HEK293T (cell line): ENCODE measurements at regions not wholly inside any gene's neighbourhood (a gene's known extent, or its start where the extent isn't known, plus 50 kb on each side); places are given as distances from the start of the nearest gene placed in this dataset.
"Not testable (repeated sequence)": the region's sequence is repeated elsewhere in the genome, so short reads cannot be mapped to it uniquely, and the experiment has no call there.

Experiments used
- ARNT ChIP-seq: fragments of 450-650 bp; IDR thresholded peaks from 2 replicates; pipeline ENCODE4 v1.6.1; 2017; ENCODE audit warnings: mild to moderate bottlenecking
- BHLHE40 ChIP-seq: fragments of 450-650 bp; IDR thresholded peaks from 2 replicates; pipeline ENCODE4 v1.6.1; 2016; ENCODE audit warnings: mild to moderate bottlenecking, moderate library complexity, borderline replicate concordance
- CTBP1 ChIP-seq: fragments of 450-650 bp; IDR thresholded peaks from 2 replicates; pipeline ENCODE4 v1.6.1; 2016; ENCODE audit warnings: borderline replicate concordance
- FOXK2 ChIP-seq: fragments of 450-650 bp; IDR thresholded peaks from 2 replicates; pipeline ENCODE4 v1.6.1; 2016; ENCODE audit warnings: mild to moderate bottlenecking
- FOXM1 ChIP-seq: fragments of 450-650 bp; IDR thresholded peaks from 2 replicates; pipeline ENCODE4 v1.6.1; 2017; ENCODE audit warnings: mild to moderate bottlenecking, borderline replicate concordance
- SP1 ChIP-seq: fragments of 450-650 bp; IDR thresholded peaks from 2 replicates; pipeline ENCODE4 v1.6.1; 2017
- SUZ12 ChIP-seq: fragments of 450-650 bp; IDR thresholded peaks from 2 replicates; pipeline ENCODE4 v1.6.1; 2016; ENCODE audit warnings: mild to moderate bottlenecking

DNA sequence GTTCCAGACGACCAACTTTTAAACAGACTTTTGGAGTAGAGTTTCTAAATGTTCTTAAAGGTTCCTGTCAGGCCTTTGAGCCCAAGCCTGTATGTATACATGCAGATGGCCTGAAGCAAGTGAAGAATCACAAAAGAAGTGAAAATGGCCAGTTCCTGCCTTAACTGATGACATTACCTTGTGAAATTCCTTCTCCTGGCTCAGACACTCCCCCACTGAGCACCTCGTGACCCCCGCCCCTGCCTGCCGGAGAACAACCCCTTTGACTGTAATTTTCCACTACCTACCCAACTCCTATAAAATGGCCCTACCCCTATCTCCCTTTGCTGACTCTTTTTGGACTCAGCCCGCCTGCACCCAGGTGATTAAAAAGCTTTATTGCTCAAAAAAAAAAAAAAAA lies 180.0 kb upstream of the GRIK3 start:
- not testable (repeated sequence) for TF ChIP-seq BHLHE40, SUZ12, CTBP1, SP1, ARNT, FOXM1, FOXK2
